GM23338 (cell line): ENCODE measurements at regions not wholly inside any gene's neighbourhood (a gene's known extent, or its start where the extent isn't known, plus 50 kb on each side); places are given as distances from the start of the nearest gene placed in this dataset.

Experiments used
- ATAC-seq: fragments of 200-7000 bp; cut with Tn5 transposase; 3 replicates; pipeline ENCODE4 v1.9.1; 2020
- DNase-seq: peaks from one replicate; pipeline ENCODE4 v3.0.0-alpha.2; 2015; ENCODE audit warnings: low spot score
- H2AFZ ChIP-seq: fragments of 200-600 bp; sonication (generic); 2 replicates; pipeline ENCODE4 v1.8.0; 2016; ENCODE audit warnings: antibody characterized with exemption, mild to moderate bottlenecking, moderate library complexity
- H3F3A ChIP-seq: fragments of 200-600 bp; sonication (generic); replicated peaks from 2 replicates; pipeline ENCODE4 v1.8.0; 2017; ENCODE audit warnings: antibody characterized with exemption, mixed run types, low read depth
- H3K27ac ChIP-seq: fragments of 200-600 bp; sonication (generic); 2 replicates; pipeline ENCODE4 v1.6.1; 2016; ENCODE audit warnings: low read depth
- H3K27me3 ChIP-seq: fragments of 200-600 bp; sonication (generic); 2 replicates; pipeline ENCODE4 v1.8.0; 2016; ENCODE audit warnings: mild to moderate bottlenecking, mixed run types, moderate library complexity; ENCODE audit not compliant: insufficient read depth
- H3K36me3 ChIP-seq: fragments of 200-600 bp; sonication (generic); 2 replicates; pipeline ENCODE4 v1.8.0; 2016; ENCODE audit warnings: mild to moderate bottlenecking; ENCODE audit not compliant: insufficient read depth
- H3K4me1 ChIP-seq: fragments of 200-600 bp; sonication (generic); 2 replicates; pipeline ENCODE4 v1.8.0; 2016; ENCODE audit warnings: mild to moderate bottlenecking, moderate library complexity; ENCODE audit not compliant: insufficient read depth
- H3K4me2 ChIP-seq: fragments of 200-600 bp; sonication (generic); 2 replicates; pipeline ENCODE4 v1.7.1; 2017; ENCODE audit warnings: mixed run types
- H3K4me3 ChIP-seq: fragments of 200-600 bp; sonication (generic); 2 replicates; pipeline ENCODE4 v1.6.1; 2016; ENCODE audit warnings: mixed run types
- H3K79me2 ChIP-seq: fragments of 200-600 bp; sonication (generic); replicated peaks from 2 replicates; pipeline ENCODE4 v1.8.0; 2017; ENCODE audit warnings: mild to moderate bottlenecking; ENCODE audit not compliant: insufficient read depth
- H3K9me2 ChIP-seq: fragments of 200-600 bp; sonication (generic); 2 replicates; pipeline ENCODE4 v1.8.0; 2017; ENCODE audit not compliant: insufficient read depth
- H4K20me1 ChIP-seq: fragments of 200-600 bp; sonication (generic); replicated peaks from 2 replicates; pipeline ENCODE4 v1.8.0; 2017; ENCODE audit warnings: mild to moderate bottlenecking; ENCODE audit not compliant: insufficient read depth
- H3K27ac Mint-ChIP-seq: 2 replicates; pipeline ENCODE4 v1.8.0; 2020; ENCODE audit warnings: inconsistent platforms, mild to moderate bottlenecking, moderate library complexity, mixed read lengths
- H3K27me3 Mint-ChIP-seq: 3 replicates; pipeline ENCODE4 v1.8.0; 2022; ENCODE audit warnings: low read depth, mild to moderate bottlenecking, moderate library complexity, mixed read lengths, inconsistent platforms; ENCODE audit not compliant: insufficient read depth, poor library complexity
- H3K36me3 Mint-ChIP-seq: 3 replicates; pipeline ENCODE4 v1.8.0; 2021; ENCODE audit warnings: low read depth, mild to moderate bottlenecking, inconsistent platforms, moderate library complexity, mixed read lengths
- H3K4me1 Mint-ChIP-seq: 3 replicates; pipeline ENCODE4 v1.8.0; 2020; ENCODE audit warnings: mild to moderate bottlenecking, inconsistent platforms, mixed read lengths
- H3K4me3 Mint-ChIP-seq: 3 replicates; pipeline ENCODE4 v1.8.0; 2021; ENCODE audit warnings: moderate library complexity, mild to moderate bottlenecking, inconsistent platforms, mixed read lengths
- H3K9me3 Mint-ChIP-seq: 3 replicates; pipeline ENCODE4 v1.8.0; 2020; ENCODE audit warnings: moderate library complexity, mild to moderate bottlenecking, inconsistent platforms, mixed read lengths
- JUNB ChIP-seq: IDR thresholded peaks from one replicate; pipeline ENCODE4 v1.6.1; 2016; ENCODE audit warnings: antibody characterized with exemption; ENCODE audit not compliant: unreplicated experiment
- NANOG ChIP-seq: IDR thresholded peaks from 2 replicates; pipeline ENCODE4 v1.6.1; 2016; ENCODE audit warnings: antibody characterized with exemption, borderline replicate concordance
- ZNF114 ChIP-seq: fragments of 250-450 bp; sonication (Bioruptor Pico); IDR thresholded peaks from 2 replicates; pipeline ENCODE4 v1.5.0; 2020; ENCODE audit warnings: mild to moderate bottlenecking, moderate library complexity
- ZNF331 ChIP-seq: fragments of 250-450 bp; sonication (Bioruptor Pico); IDR thresholded peaks from 2 replicates; pipeline ENCODE4 v1.5.0; 2020; ENCODE audit warnings: low read depth, mild to moderate bottlenecking, moderate library complexity
- ZNF462 ChIP-seq: fragments of 250-450 bp; sonication (Bioruptor Pico); IDR thresholded peaks from 2 replicates; pipeline ENCODE4 v1.5.0; 2020; ENCODE audit warnings: mild to moderate bottlenecking, moderate library complexity
- TF ChIP-seq, protein P1 (sequence below): IDR thresholded peaks from one replicate; pipeline ENCODE4 v1.6.1; 2018; ENCODE audit warnings: antibody characterized with exemption; ENCODE audit not compliant: unreplicated experiment

DNA sequence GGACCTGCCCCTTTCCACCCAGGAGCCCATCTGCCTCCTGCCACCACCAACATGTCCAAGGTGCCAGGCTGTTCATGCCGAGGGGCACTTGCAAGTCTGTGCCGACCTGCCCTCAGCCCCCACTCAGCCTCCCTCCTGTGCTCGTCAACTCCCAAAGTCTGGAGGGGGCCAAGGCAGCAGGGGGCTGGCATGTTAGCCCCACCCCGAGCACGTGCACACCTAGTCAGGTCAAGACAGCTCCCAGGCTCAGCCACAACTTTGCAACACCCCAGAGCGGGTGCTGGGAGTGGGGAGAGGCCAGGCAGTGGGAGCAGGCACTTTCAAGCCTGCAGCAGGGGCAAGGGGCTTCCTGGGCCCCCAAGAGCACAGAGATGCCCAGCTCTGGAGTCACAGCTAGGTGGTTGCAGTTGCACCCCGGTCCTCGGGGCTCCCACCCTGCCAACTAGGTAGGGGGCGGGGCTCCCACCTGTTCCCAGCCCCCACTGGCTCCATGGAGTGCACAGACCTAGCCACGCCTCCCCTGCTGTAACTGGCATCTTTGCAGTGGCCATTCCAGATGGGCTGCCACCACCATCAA lies 272.5 kb downstream of the CETN3 start:
- Histone ChIP-seq H3K4me2 (no peak overlapping the region), H3K4me3 (no peak overlapping the region), H3K79me2 (no peaks in the 10 kb centered on the region), H3K27me3 (no peaks in the 10 kb centered on the region), H3K36me3 (no peaks in the 10 kb centered on the region), H3K4me1 (no peaks in the 10 kb centered on the region), H4K20me1 (no peaks in the 10 kb centered on the region), H2AFZ (no peak overlapping the region), H3K27ac (no peak overlapping the region), H3F3A (no peaks in the 10 kb centered on the region), H3K9me2 (peaks cover 7% of the 10 kb centered on the region; the same call in 1 of the 2 replicates)
- H3K27ac Mint-ChIP-seq: no peak overlapping the region
- H3K4me3 Mint-ChIP-seq: no peak overlapping the region
- ATAC-seq (no peak), DNase-seq (no peak)
- H3K36me3 Mint-ChIP-seq: no peaks in the 10 kb centered on the region; the same call in 2 of the 3 replicates
- H3K9me3 Mint-ChIP-seq: no peaks in the 10 kb centered on the region
- H3K27me3 Mint-ChIP-seq: peaks cover 5% of the 10 kb centered on the region
- TF ChIP-seq ZNF114 (CRISPR knock-in tag) (no peak), ZNF331 (CRISPR knock-in tag) (no peak), NANOG (no peak), ZNF462 (CRISPR knock-in tag) (no peak), JUNB (no peak)
- TF ChIP-seq, protein P1, sequence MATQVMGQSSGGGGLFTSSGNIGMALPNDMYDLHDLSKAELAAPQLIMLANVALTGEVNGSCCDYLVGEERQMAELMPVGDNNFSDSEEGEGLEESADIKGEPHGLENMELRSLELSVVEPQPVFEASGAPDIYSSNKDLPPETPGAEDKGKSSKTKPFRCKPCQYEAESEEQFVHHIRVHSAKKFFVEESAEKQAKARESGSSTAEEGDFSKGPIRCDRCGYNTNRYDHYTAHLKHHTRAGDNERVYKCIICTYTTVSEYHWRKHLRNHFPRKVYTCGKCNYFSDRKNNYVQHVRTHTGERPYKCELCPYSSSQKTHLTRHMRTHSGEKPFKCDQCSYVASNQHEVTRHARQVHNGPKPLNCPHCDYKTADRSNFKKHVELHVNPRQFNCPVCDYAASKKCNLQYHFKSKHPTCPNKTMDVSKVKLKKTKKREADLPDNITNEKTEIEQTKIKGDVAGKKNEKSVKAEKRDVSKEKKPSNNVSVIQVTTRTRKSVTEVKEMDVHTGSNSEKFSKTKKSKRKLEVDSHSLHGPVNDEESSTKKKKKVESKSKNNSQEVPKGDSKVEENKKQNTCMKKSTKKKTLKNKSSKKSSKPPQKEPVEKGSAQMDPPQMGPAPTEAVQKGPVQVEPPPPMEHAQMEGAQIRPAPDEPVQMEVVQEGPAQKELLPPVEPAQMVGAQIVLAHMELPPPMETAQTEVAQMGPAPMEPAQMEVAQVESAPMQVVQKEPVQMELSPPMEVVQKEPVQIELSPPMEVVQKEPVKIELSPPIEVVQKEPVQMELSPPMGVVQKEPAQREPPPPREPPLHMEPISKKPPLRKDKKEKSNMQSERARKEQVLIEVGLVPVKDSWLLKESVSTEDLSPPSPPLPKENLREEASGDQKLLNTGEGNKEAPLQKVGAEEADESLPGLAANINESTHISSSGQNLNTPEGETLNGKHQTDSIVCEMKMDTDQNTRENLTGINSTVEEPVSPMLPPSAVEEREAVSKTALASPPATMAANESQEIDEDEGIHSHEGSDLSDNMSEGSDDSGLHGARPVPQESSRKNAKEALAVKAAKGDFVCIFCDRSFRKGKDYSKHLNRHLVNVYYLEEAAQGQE: no peak
- no peaks in the 10 kb centered on the region for H3K4me1 Mint-ChIP-seq
